Activated B cell treated with CpG ODN at 0.5 μM for 24 hours (primary cell): ENCODE measurements at regions not wholly inside any gene's neighbourhood (a gene's known extent, or its start where the extent isn't known, plus 50 kb on each side); places are given as distances from the start of the nearest gene placed in this dataset.

Source experiments
- ATAC-seq: fragments of 200-7000 bp; cut with Tn5 transposase; one replicate; pipeline ENCODE4 v1.10.0; 2021; ENCODE audit warnings: low read depth, mild to moderate bottlenecking, moderate library complexity
- CTCF ChIA-PET: fragments of 350-600 bp; sonication (Branson Sonifier 250); formaldehyde crosslinking; loops from one replicate; lab custom pipeline; 2021; ENCODE audit warnings: antibody characterized with exemption; lab: Charles Lee
- POLR2A ChIA-PET: fragments of 350-600 bp; sonication (Branson Sonifier 250); formaldehyde crosslinking; loops from one replicate; lab custom pipeline; 2021; ENCODE audit warnings: antibody characterized with exemption; lab: Charles Lee
- DNase-seq: peaks from one replicate; pipeline ENCODE4 v3.0.0; 2022
- H3K27ac Mint-ChIP-seq: one replicate; pipeline ENCODE4 v1.8.0; 2020; ENCODE audit warnings: mixed read lengths
- H3K27me3 Mint-ChIP-seq: one replicate; pipeline ENCODE4 v1.8.0; 2021; ENCODE audit warnings: mixed read lengths
- H3K36me3 Mint-ChIP-seq: one replicate; pipeline ENCODE4 v1.8.0; 2021; ENCODE audit warnings: low read depth, mixed read lengths
- H3K4me1 Mint-ChIP-seq: one replicate; pipeline ENCODE4 v1.8.0; 2021; ENCODE audit warnings: mixed read lengths
- H3K4me3 Mint-ChIP-seq: one replicate; pipeline ENCODE4 v1.8.0; 2020; ENCODE audit warnings: mild to moderate bottlenecking, mixed read lengths
- H3K9me3 Mint-ChIP-seq: one replicate; pipeline ENCODE4 v1.8.0; 2020; ENCODE audit warnings: mixed read lengths
- intact Hi-C: fragments of 100-400 bp; cut with micrococcal nuclease; formaldehyde crosslinking; loops from one replicate; pipeline ENCODE4 v1.15.1; 2024
- TF ChIP-seq, protein P1 (sequence below): fragments of 200-600 bp; IDR thresholded peaks from one replicate; pipeline ENCODE4 v1.8.0; 2022; ENCODE audit warnings: antibody characterized with exemption, mild to moderate bottlenecking

GRCh38 chr2:30354150-30354549 lies 92.9 kb upstream of the LCLAT1 start:
- ChIA-PET CTCF (no interaction called here), POLR2A (interaction anchor here (0.7 kb wide), 1 partner anchor 15 kb away, joined by 4 read pairs; no protein-coding TSS in a partner anchor)
- intact Hi-C loops, result no loop called here
- H3K9me3 Mint-ChIP-seq, result no peaks in the 10 kb centered on the region
- TF ChIP-seq, protein P1, sequence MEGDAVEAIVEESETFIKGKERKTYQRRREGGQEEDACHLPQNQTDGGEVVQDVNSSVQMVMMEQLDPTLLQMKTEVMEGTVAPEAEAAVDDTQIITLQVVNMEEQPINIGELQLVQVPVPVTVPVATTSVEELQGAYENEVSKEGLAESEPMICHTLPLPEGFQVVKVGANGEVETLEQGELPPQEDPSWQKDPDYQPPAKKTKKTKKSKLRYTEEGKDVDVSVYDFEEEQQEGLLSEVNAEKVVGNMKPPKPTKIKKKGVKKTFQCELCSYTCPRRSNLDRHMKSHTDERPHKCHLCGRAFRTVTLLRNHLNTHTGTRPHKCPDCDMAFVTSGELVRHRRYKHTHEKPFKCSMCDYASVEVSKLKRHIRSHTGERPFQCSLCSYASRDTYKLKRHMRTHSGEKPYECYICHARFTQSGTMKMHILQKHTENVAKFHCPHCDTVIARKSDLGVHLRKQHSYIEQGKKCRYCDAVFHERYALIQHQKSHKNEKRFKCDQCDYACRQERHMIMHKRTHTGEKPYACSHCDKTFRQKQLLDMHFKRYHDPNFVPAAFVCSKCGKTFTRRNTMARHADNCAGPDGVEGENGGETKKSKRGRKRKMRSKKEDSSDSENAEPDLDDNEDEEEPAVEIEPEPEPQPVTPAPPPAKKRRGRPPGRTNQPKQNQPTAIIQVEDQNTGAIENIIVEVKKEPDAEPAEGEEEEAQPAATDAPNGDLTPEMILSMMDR, result no peak
- no peak overlapping the region for H3K4me3 Mint-ChIP-seq
- no peaks in the 10 kb centered on the region for H3K36me3 Mint-ChIP-seq
- DNase-seq, result no peak
- no peak overlapping the region for H3K27ac Mint-ChIP-seq
- no peaks in the 10 kb centered on the region for H3K27me3 Mint-ChIP-seq
- no peak for ATAC-seq
- peaks cover 5% of the 10 kb centered on the region for H3K4me1 Mint-ChIP-seq

DNA sequence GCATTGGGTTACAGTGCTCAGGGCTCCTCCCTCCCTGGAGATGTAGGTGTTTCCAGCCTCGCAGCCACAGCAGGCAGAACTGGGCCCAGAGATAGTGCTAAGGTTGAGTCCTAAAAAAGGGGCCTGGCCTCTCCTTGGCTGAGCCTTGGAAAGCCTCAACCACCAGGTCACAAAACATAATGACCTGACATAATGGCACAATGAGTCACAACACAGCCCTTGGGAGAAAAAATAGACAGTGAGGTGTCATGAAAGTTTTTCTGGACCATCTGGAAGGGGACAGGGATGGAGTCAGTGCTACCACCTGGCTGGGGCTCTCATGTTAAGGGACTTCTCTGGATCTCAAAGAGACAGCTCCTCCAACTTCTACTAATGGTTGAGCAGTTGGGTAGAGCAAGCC lies 92.4 kb upstream of the LCLAT1 start:
- ATAC-seq, result no peak
- ChIA-PET POLR2A (interaction anchor here (0.7 kb wide), 1 partner anchor 15 kb away, joined by 4 read pairs; no protein-coding TSS in a partner anchor), CTCF (no interaction called here)
- Mint-ChIP-seq H3K36me3 (no peaks in the 10 kb centered on the region), H3K27ac (no peak overlapping the region), H3K27me3 (no peaks in the 10 kb centered on the region), H3K4me3 (no peak overlapping the region), H3K9me3 (no peaks in the 10 kb centered on the region), H3K4me1 (peaks cover 5% of the 10 kb centered on the region)
- DNase-seq, result no peak
- intact Hi-C loops, result no loop called here
- TF ChIP-seq, protein P1, result no peak

GRCh38 chr2:30355306-30355705 lies 91.7 kb upstream of the LCLAT1 start:
- intact Hi-C loops, result no loop called here
- no peak for ATAC-seq
- H3K36me3 Mint-ChIP-seq, result no peaks in the 10 kb centered on the region
- ChIA-PET POLR2A (no interaction called here), CTCF (no interaction called here)
- TF ChIP-seq, protein P1, result no peak
- no peaks in the 10 kb centered on the region for H3K9me3 Mint-ChIP-seq
- no peak overlapping the region for H3K27ac Mint-ChIP-seq
- H3K27me3 Mint-ChIP-seq, result no peaks in the 10 kb centered on the region
- no peak for DNase-seq
- peaks cover 5% of the 10 kb centered on the region for H3K4me1 Mint-ChIP-seq
- no peak overlapping the region for H3K4me3 Mint-ChIP-seq

DNA sequence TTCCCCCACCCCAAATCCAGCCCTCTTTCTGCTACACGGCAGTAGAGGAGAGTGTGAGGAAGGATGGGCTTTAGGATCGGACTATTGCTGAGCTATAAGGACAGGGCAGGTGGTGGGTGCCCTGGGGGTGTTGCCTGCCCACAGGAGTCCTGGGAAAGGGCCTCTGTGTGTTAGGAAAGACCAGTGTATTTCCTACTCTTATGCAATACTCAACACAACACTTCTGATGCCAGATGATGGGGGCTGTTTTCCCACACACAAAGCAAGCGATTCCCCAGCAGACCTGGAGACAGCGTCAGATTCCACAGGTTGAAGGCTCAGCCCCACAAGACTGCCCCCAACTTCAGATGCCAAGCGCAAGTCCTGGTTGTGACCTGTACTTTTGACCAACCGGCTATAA lies 91.0 kb upstream of the LCLAT1 start:
- POLR2A ChIA-PET, result no interaction called here
- CTCF ChIA-PET, result no interaction called here
- Mint-ChIP-seq H3K27ac (no peak overlapping the region), H3K4me3 (no peak overlapping the region), H3K27me3 (no peaks in the 10 kb centered on the region), H3K36me3 (no peaks in the 10 kb centered on the region), H3K4me1 (peaks cover 5% of the 10 kb centered on the region), H3K9me3 (no peaks in the 10 kb centered on the region)
- ATAC-seq, result no peak
- TF ChIP-seq, protein P1, result no peak
- no peak for DNase-seq
- intact Hi-C loops, result no loop called here

DNA sequence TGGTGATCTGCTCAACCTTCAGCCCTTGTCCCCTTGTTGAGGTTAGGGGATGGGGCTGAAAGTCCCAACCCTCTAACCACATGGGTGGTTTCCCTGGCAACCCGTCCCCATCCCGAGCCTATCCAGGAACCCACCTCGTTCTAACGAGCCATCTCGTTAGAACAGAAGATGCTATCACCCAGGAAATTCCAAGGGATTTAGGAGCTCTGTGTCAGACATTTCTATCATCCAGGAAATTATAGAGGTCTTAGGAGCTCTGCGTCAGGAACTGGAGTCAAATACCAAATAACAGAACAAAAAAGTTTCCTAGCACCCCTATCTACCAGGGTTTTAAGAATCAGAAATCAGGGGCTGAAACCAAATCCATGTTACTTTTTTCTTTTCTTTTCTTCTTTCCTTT lies 90.3 kb upstream of the LCLAT1 start:
- Mint-ChIP-seq H3K4me1 (peaks cover 7% of the 10 kb centered on the region), H3K4me3 (no peak overlapping the region), H3K27me3 (no peaks in the 10 kb centered on the region), H3K36me3 (no peaks in the 10 kb centered on the region), H3K9me3 (no peaks in the 10 kb centered on the region), H3K27ac (no peak overlapping the region)
- ChIA-PET POLR2A (no interaction called here), CTCF (no interaction called here)
- intact Hi-C loops, result no loop called here
- TF ChIP-seq, protein P1, result no peak
- DNase-seq (no peak), ATAC-seq (no peak)
